Neural progenitor cell (in vitro differentiated cells): ENCODE measurements at regions not wholly inside any gene's neighbourhood (a gene's known extent, or its start where the extent isn't known, plus 50 kb on each side); places are given as distances from the start of the nearest gene placed in this dataset.

Experiments
- CTCF ChIP-seq: fragments of 200-600 bp; sonication (generic); IDR thresholded peaks from 2 replicates; pipeline ENCODE4 v1.5.1; 2017; ENCODE audit warnings: antibody characterized with exemption, mild to moderate bottlenecking
- EZH2 ChIP-seq: fragments of 200-600 bp; sonication (generic); IDR thresholded peaks from 2 replicates; pipeline ENCODE4 v1.6.1; 2017; ENCODE audit warnings: antibody characterized with exemption, mild to moderate bottlenecking, moderate library complexity
- EZH2phosphoT487 ChIP-seq: fragments of 200-600 bp; sonication (generic); IDR thresholded peaks from 2 replicates; pipeline ENCODE4 v1.6.1; 2017; ENCODE audit warnings: antibody characterized with exemption

GRCh38 chr19:31445406-31445805 lies 96.2 kb upstream of the TSHZ3 start:
- TF ChIP-seq CTCF (no peak), EZH2 (no peak), EZH2phosphoT487 (no peak)
